Nephron (organoid): ENCODE measurements at regions not wholly inside any gene's neighbourhood (a gene's known extent, or its start where the extent isn't known, plus 50 kb on each side); places are given as distances from the start of the nearest gene placed in this dataset.

Experiments
- H3K27ac Mint-ChIP-seq, 3 experiments: 2 replicates each; pipeline ENCODE4 v1.8.0; 2020; ENCODE audit warnings: mixed read lengths in 3 of 3, mild to moderate bottlenecking in 2 of 3, moderate library complexity in 1 of 3
- H3K27me3 Mint-ChIP-seq: 2 replicates; pipeline ENCODE4 v1.8.0; 2021; ENCODE audit warnings: low read depth, mild to moderate bottlenecking, moderate library complexity, mixed read lengths
- H3K36me3 Mint-ChIP-seq: 2 replicates; pipeline ENCODE4 v1.8.0; 2020; ENCODE audit warnings: low read depth, mixed read lengths
- H3K4me1 Mint-ChIP-seq: 2 replicates; pipeline ENCODE4 v1.8.0; 2020; ENCODE audit warnings: mixed read lengths
- H3K4me3 Mint-ChIP-seq, 3 experiments: 2 replicates each; pipeline ENCODE4 v1.8.0; 2020; ENCODE audit warnings: mild to moderate bottlenecking in 3 of 3, mixed read lengths in 3 of 3, moderate library complexity in 2 of 3
- H3K9me3 Mint-ChIP-seq: 2 replicates; pipeline ENCODE4 v1.8.0; 2020; ENCODE audit warnings: mixed read lengths
- CTCF ChIP-seq, 3 experiments: fragments of 200-600 bp; sonication (generic); IDR thresholded peaks; one replicate each; pipeline ENCODE4 v1.5.0; 2021; ENCODE audit warnings: antibody characterized with exemption in 3 of 3; ENCODE audit not compliant: unreplicated experiment in 3 of 3

- peaks cover 7% of the 10 kb centered on the region for H3K9me3 Mint-ChIP-seq
- H3K4me1 Mint-ChIP-seq, result no peaks in the 10 kb centered on the region
- H3K27me3 Mint-ChIP-seq, result peaks cover 3% of the 10 kb centered on the region
- peak overlapping the region in 1 of 3 experiments; percentile 1 for H3K27ac Mint-ChIP-seq
- no peak overlapping the region for H3K4me3 Mint-ChIP-seq
- peaks cover 8% of the 10 kb centered on the region for H3K36me3 Mint-ChIP-seq
- TF ChIP-seq CTCF (IDR thresholded peaks at IDR 0.05; ENCODE audit: unreplicated experiment in 3 of 3), result no peak
These were observed 84.6 kb upstream of the GRIP1 start for GRCh38 chr12:66763467-66763866.

- H3K4me3 Mint-ChIP-seq, result no peak overlapping the region
- peaks cover 8% of the 10 kb centered on the region for H3K36me3 Mint-ChIP-seq
- H3K27ac Mint-ChIP-seq, result no peak overlapping the region
- no peaks in the 10 kb centered on the region for H3K4me1 Mint-ChIP-seq
- H3K27me3 Mint-ChIP-seq, result peaks cover 3% of the 10 kb centered on the region
- H3K9me3 Mint-ChIP-seq, result peaks cover 7% of the 10 kb centered on the region
- no peak for TF ChIP-seq CTCF (IDR thresholded peaks at IDR 0.05; ENCODE audit: unreplicated experiment in 3 of 3)
These were observed 86.3 kb upstream of the GRIP1 start for GRCh38 chr12:66765204-66765603.

GRCh38 chr12:66767536-66767935 lies 88.7 kb upstream of the GRIP1 start:
- TF ChIP-seq CTCF (IDR thresholded peaks at IDR 0.05; ENCODE audit: unreplicated experiment in 3 of 3), result no peak
- H3K9me3 Mint-ChIP-seq, result no peaks in the 10 kb centered on the region

GRCh38 chr12:66768293-66768692 lies 89.4 kb upstream of the GRIP1 start:
- Mint-ChIP-seq H3K9me3 (no peaks in the 10 kb centered on the region), H3K36me3 (no peaks in the 10 kb centered on the region)
- no peak for TF ChIP-seq CTCF (IDR thresholded peaks at IDR 0.05; ENCODE audit: unreplicated experiment in 3 of 3)

More at GRCh38 chr12:66767536-66767935, 88.7 kb upstream of the GRIP1 start:
- H3K4me3 Mint-ChIP-seq, result no peak overlapping the region
- H3K27me3 Mint-ChIP-seq, result no peaks in the 10 kb centered on the region
- no peaks in the 10 kb centered on the region for H3K4me1 Mint-ChIP-seq
- no peak overlapping the region for H3K27ac Mint-ChIP-seq
- H3K36me3 Mint-ChIP-seq, result no peaks in the 10 kb centered on the region

GRCh38 chr12:66774929-66775328 lies 96.1 kb upstream of the GRIP1 start:
- Mint-ChIP-seq H3K27me3 (no peaks in the 10 kb centered on the region), H3K4me3 (no peak overlapping the region), H3K4me1 (peaks cover 13% of the 10 kb centered on the region), H3K27ac (no peak overlapping the region), H3K9me3 (no peaks in the 10 kb centered on the region), H3K36me3 (no peaks in the 10 kb centered on the region)
- TF ChIP-seq CTCF (IDR thresholded peaks at IDR 0.05; ENCODE audit: unreplicated experiment in 3 of 3), result no peak

More at GRCh38 chr12:66768293-66768692, 89.4 kb upstream of the GRIP1 start:
- H3K4me3 Mint-ChIP-seq, result no peak overlapping the region
- H3K27me3 Mint-ChIP-seq, result no peaks in the 10 kb centered on the region
- H3K27ac Mint-ChIP-seq, result no peak overlapping the region
- no peaks in the 10 kb centered on the region for H3K4me1 Mint-ChIP-seq

- H3K4me1 Mint-ChIP-seq, result peaks cover 13% of the 10 kb centered on the region
- no peaks in the 10 kb centered on the region for H3K36me3 Mint-ChIP-seq
- no peaks in the 10 kb centered on the region for H3K27me3 Mint-ChIP-seq
- TF ChIP-seq CTCF (IDR thresholded peaks at IDR 0.05; ENCODE audit: unreplicated experiment in 3 of 3), result no peak
- peak overlapping the region in 2 of 3 experiments; percentile 23 to 41 for H3K27ac Mint-ChIP-seq
- H3K9me3 Mint-ChIP-seq, result no peaks in the 10 kb centered on the region
- no peak overlapping the region for H3K4me3 Mint-ChIP-seq
These were observed 97.0 kb upstream of the GRIP1 start for GRCh38 chr12:66775871-66776270.
